Naive thymus-derived CD4-positive, alpha-beta T cell (primary cell): ENCODE measurements at regions not wholly inside any gene's neighbourhood (a gene's known extent, or its start where the extent isn't known, plus 50 kb on each side); places are given as distances from the start of the nearest gene placed in this dataset.

Experiments
- ATAC-seq: fragments of 150-1000 bp; cut with Tn5 transposase; 2 replicates; pipeline ENCODE4 v1.10.0; 2021; ENCODE audit warnings: mild to moderate bottlenecking, moderate library complexity
- CTCF ChIA-PET: fragments of 350-600 bp; sonication (Branson Sonifier 250); formaldehyde crosslinking; loops from one replicate; lab custom pipeline; 2021; ENCODE audit warnings: antibody characterized with exemption; lab: Charles Lee
- POLR2A ChIA-PET: fragments of 350-600 bp; sonication (Branson Sonifier 250); formaldehyde crosslinking; loops from one replicate; lab custom pipeline; 2021; ENCODE audit warnings: antibody characterized with exemption, inconsistent platforms; lab: Charles Lee
- DNase-seq, 9 donors: peaks; one replicate each; pipeline versions ENCODE4 v3.0.0 to v3.0.0-alpha.2; 2020 to 2022; ENCODE audit warnings: mixed read lengths in 1 of 9
- H3K27ac ChIP-seq: one replicate; pipeline ENCODE4 v1.7.0; 2013; ENCODE audit warnings: mild to moderate bottlenecking, low read depth, low read length, moderate library complexity
- H3K27me3 ChIP-seq, 2 donors: one replicate each; pipeline ENCODE4 v1.7.0; 2013; ENCODE audit warnings: low read length in 2 of 2, mild to moderate bottlenecking in 2 of 2, moderate library complexity in 2 of 2; ENCODE audit not compliant: control insufficient read depth in 2 of 2, insufficient read depth in 2 of 2
- H3K36me3 ChIP-seq, 3 experiments: 1 replicate in 2 of 3; 2 replicates in 1 of 3; pipeline ENCODE4 v1.7.0; 2013; ENCODE audit warnings: low read length in 3 of 3, mild to moderate bottlenecking in 3 of 3, moderate library complexity in 1 of 3; ENCODE audit not compliant: insufficient read depth in 3 of 3, control insufficient read depth in 2 of 3
- H3K4me1 ChIP-seq, 2 donors: one replicate each; pipeline ENCODE4 v1.7.0; 2013; ENCODE audit warnings: low read length in 2 of 2, mild to moderate bottlenecking in 2 of 2, moderate library complexity in 1 of 2; ENCODE audit not compliant: control insufficient read depth in 2 of 2, insufficient read depth in 2 of 2
- H3K4me3 ChIP-seq: 2 replicates; pipeline ENCODE4 v1.7.0; 2013; ENCODE audit warnings: mild to moderate bottlenecking, low read length
- H3K9me3 ChIP-seq, 3 experiments: 1 replicate in 2 of 3; 2 replicates in 1 of 3; pipeline ENCODE4 v1.7.0; 2013; ENCODE audit warnings: low read length in 3 of 3; ENCODE audit not compliant: control insufficient read depth in 2 of 3
- H3K27ac Mint-ChIP-seq, 9 donors: one replicate each; pipeline ENCODE4 v1.8.0; 2020 to 2022; ENCODE audit warnings: mixed read lengths in 9 of 9, mild to moderate bottlenecking in 8 of 9, moderate library complexity in 5 of 9, inconsistent platforms in 2 of 9
- H3K27me3 Mint-ChIP-seq, 5 donors: one replicate each; pipeline ENCODE4 v1.8.0; 2021 to 2022; ENCODE audit warnings: mixed read lengths in 5 of 5, mild to moderate bottlenecking in 1 of 5
- H3K36me3 Mint-ChIP-seq, 5 donors: one replicate each; pipeline ENCODE4 v1.8.0; 2020 to 2022; ENCODE audit warnings: mixed read lengths in 5 of 5, mild to moderate bottlenecking in 3 of 5, inconsistent platforms in 1 of 5
- H3K4me1 Mint-ChIP-seq, 7 donors: one replicate each; pipeline ENCODE4 v1.8.0; 2020 to 2022; ENCODE audit warnings: mixed read lengths in 7 of 7, mild to moderate bottlenecking in 3 of 7, inconsistent platforms in 1 of 7
- H3K4me3 Mint-ChIP-seq, 10 donors: one replicate each; pipeline ENCODE4 v1.8.0; 2020 to 2022; ENCODE audit warnings: mild to moderate bottlenecking in 10 of 10, mixed read lengths in 10 of 10, moderate library complexity in 6 of 10, inconsistent platforms in 2 of 10
- H3K9me3 Mint-ChIP-seq, 11 donors: one replicate each; pipeline ENCODE4 v1.8.0; 2020 to 2022; ENCODE audit warnings: mixed read lengths in 11 of 11, mild to moderate bottlenecking in 4 of 11, inconsistent platforms in 1 of 11, moderate library complexity in 1 of 11
- intact Hi-C, 2 donors: fragments of 100-400 bp; cut with micrococcal nuclease; formaldehyde crosslinking; loops; one replicate each; pipeline ENCODE4 v1.15.1; 2023

GRCh38 chr7:17646253-17646956, 293.9 kb downstream of the SNX13 start:
- DNase-seq (no peak), ATAC-seq (no peak)
- peaks cover 0 to 10% (median 0%) of the 10 kb centered on the region in 11 donors for H3K9me3 Mint-ChIP-seq
- Histone ChIP-seq H3K27me3 (no peaks in the 10 kb centered on the region), H3K4me3 (no peak overlapping the region), H3K9me3 (no peaks in the 10 kb centered on the region), H3K36me3 (no peaks in the 10 kb centered on the region), H3K4me1 (no peaks in the 10 kb centered on the region), H3K27ac (no peak overlapping the region)
- intact Hi-C loops: loop anchor here (1.0 to 5.0 kb wide), 3 partner anchors 343 to 664 kb away; no protein-coding TSS in a partner anchor
- CTCF ChIA-PET: no interaction called here
- H3K27ac Mint-ChIP-seq: no peak overlapping the region
- POLR2A ChIA-PET: no interaction called here
- H3K4me3 Mint-ChIP-seq: no peak overlapping the region
- peaks cover 4 to 29% (median 22%) of the 10 kb centered on the region in 5 donors for H3K27me3 Mint-ChIP-seq
- no peaks in the 10 kb centered on the region for H3K4me1 Mint-ChIP-seq
- H3K36me3 Mint-ChIP-seq: no peaks in the 10 kb centered on the region

DNA sequence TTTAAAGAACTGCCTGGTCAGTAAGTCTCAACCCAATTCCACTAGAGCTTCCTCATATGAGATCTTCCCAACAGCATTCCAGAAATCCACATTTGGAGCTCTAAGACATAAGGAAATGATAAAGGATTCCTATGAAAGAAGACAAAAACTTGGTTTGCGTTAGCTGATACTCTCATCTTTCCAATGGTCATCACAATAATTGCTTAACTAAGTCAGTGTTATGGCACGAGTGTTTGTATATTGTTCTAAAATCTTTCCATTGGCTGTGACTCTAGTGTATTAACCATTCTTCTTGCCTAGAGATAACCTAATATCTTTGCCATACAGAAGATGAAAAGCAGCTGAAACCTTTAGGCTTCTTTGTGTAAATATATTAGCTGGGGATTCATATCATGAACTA, 289.0 kb downstream of the SNX13 start:
- H3K9me3 Mint-ChIP-seq: peaks cover 0 to under 1% (median 0%) of the 10 kb centered on the region in 11 donors
- no peaks in the 10 kb centered on the region for H3K4me1 ChIP-seq
- intact Hi-C loops: no loop called here
- no peak overlapping the region for H3K4me3 Mint-ChIP-seq
- no peaks in the 10 kb centered on the region for H3K36me3 Mint-ChIP-seq
- no peaks in the 10 kb centered on the region for H3K4me1 Mint-ChIP-seq
- ChIA-PET POLR2A (no interaction called here), CTCF (no interaction called here)
- no peak overlapping the region for H3K27ac ChIP-seq
- H3K36me3 ChIP-seq: no peaks in the 10 kb centered on the region
- H3K9me3 ChIP-seq: no peaks in the 10 kb centered on the region
- H3K27ac Mint-ChIP-seq: no peak overlapping the region
- ATAC-seq (no peak), DNase-seq (no peak)
- peaks cover 9 to 22% (median 12%) of the 10 kb centered on the region in 5 donors for H3K27me3 Mint-ChIP-seq
- no peak overlapping the region for H3K4me3 ChIP-seq
- no peaks in the 10 kb centered on the region for H3K27me3 ChIP-seq

DNA sequence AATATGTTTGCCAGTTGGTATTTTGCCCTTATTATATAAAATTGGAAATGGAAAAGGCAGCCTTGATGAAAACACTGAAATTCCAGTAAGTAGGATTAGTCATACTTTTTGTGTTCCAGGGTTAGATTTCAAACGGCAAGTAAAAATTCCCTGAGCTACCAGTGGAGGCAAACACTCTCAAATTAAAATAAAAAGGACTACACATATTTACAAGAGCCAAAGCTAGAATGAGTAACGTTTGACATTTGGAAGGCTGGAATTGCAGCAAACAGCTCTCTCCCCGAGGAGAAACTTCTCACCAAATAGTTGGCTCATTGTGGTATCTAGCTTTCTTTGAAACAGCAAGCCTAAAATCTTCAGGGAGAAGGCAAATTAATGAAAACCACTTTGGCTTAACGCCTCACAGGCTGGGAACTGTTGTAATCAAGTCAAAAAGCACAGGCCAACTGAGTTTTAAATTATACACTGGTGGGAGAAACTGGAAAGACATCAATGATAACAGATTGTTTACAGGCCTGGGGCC, 288.4 kb downstream of the SNX13 start:
- Histone ChIP-seq H3K27me3 (no peaks in the 10 kb centered on the region), H3K4me1 (no peaks in the 10 kb centered on the region), H3K4me3 (no peak overlapping the region), H3K36me3 (no peaks in the 10 kb centered on the region), H3K9me3 (no peaks in the 10 kb centered on the region), H3K27ac (no peak overlapping the region)
- Mint-ChIP-seq H3K4me1 (no peaks in the 10 kb centered on the region), H3K27me3 (peaks cover 6 to 16% (median 12%) of the 10 kb centered on the region in 5 donors), H3K9me3 (no peaks in the 10 kb centered on the region), H3K27ac (no peak overlapping the region), H3K4me3 (no peak overlapping the region), H3K36me3 (no peaks in the 10 kb centered on the region)
- no peak for DNase-seq
- ATAC-seq: no peak
- ChIA-PET CTCF (no interaction called here), POLR2A (no interaction called here)
- intact Hi-C loops: no loop called here

DNA sequence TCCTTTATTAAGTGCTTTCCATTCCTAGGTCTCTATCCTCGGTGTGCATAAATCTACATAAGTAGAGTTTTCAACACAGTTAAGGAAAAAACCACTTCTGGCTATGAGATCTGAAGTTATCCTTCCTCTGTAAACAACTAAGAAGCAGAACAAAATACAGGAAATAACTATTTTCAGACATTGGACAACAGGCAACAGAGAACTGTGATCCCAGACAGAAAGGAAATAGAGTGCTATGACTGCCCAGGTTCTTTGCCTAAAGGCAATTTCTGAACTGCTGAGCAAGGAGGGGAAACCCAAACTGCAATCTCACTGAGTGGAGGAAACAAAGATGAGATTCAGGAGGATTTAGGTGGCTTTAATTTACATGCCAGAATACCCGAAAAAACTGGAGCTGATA, 285.4 kb downstream of the SNX13 start:
- no peak for DNase-seq
- POLR2A ChIA-PET: no interaction called here
- Mint-ChIP-seq H3K4me3 (no peak overlapping the region), H3K4me1 (no peaks in the 10 kb centered on the region), H3K36me3 (no peaks in the 10 kb centered on the region), H3K9me3 (no peaks in the 10 kb centered on the region), H3K27ac (no peak overlapping the region), H3K27me3 (peaks cover 6 to 9% (median 6%) of the 10 kb centered on the region in 5 donors)
- no peaks in the 10 kb centered on the region for H3K9me3 ChIP-seq
- CTCF ChIA-PET: no interaction called here
- no peaks in the 10 kb centered on the region for H3K36me3 ChIP-seq
- ATAC-seq: no peak
- H3K27me3 ChIP-seq: no peaks in the 10 kb centered on the region
- intact Hi-C loops: no loop called here
- no peak overlapping the region for H3K4me3 ChIP-seq
- H3K27ac ChIP-seq: no peak overlapping the region
- H3K4me1 ChIP-seq: no peaks in the 10 kb centered on the region

- no peak overlapping the region for H3K4me3 Mint-ChIP-seq
- ChIA-PET POLR2A (no interaction called here), CTCF (no interaction called here)
- Histone ChIP-seq H3K9me3 (no peaks in the 10 kb centered on the region), H3K36me3 (no peaks in the 10 kb centered on the region), H3K27me3 (no peaks in the 10 kb centered on the region), H3K27ac (no peak overlapping the region), H3K4me1 (no peaks in the 10 kb centered on the region), H3K4me3 (no peak overlapping the region)
- H3K4me1 Mint-ChIP-seq: no peaks in the 10 kb centered on the region
- peaks cover 0 to 9% (median 0%) of the 10 kb centered on the region in 5 donors for H3K27me3 Mint-ChIP-seq
- ATAC-seq (no peak), DNase-seq (no peak)
- intact Hi-C loops: no loop called here
- H3K27ac Mint-ChIP-seq: no peak overlapping the region
- peaks cover 0 to 2% (median 0%) of the 10 kb centered on the region in 11 donors for H3K9me3 Mint-ChIP-seq
- H3K36me3 Mint-ChIP-seq: no peaks in the 10 kb centered on the region
Measured at GRCh38 chr7:17659126-17659525, 281.2 kb downstream of the SNX13 start.

- Mint-ChIP-seq H3K36me3 (no peaks in the 10 kb centered on the region), H3K9me3 (peaks cover 0 to 2% (median 0%) of the 10 kb centered on the region in 11 donors), H3K27me3 (peaks cover 0 to 8% (median 0%) of the 10 kb centered on the region in 5 donors), H3K27ac (no peak overlapping the region), H3K4me3 (no peak overlapping the region), H3K4me1 (no peaks in the 10 kb centered on the region)
- Histone ChIP-seq H3K36me3 (no peaks in the 10 kb centered on the region), H3K9me3 (no peaks in the 10 kb centered on the region), H3K27me3 (no peaks in the 10 kb centered on the region), H3K27ac (no peak overlapping the region), H3K4me3 (no peak overlapping the region), H3K4me1 (no peaks in the 10 kb centered on the region)
- ATAC-seq (no peak), DNase-seq (no peak)
- intact Hi-C loops: no loop called here
- ChIA-PET POLR2A (no interaction called here), CTCF (no interaction called here)
Measured at GRCh38 chr7:17660116-17660515, 280.2 kb downstream of the SNX13 start.
